ENCODE measurements at regions not wholly inside any gene's neighbourhood (a gene's known extent, or its start where the extent isn't known, plus 50 kb on each side); places are given as distances from the start of the nearest gene placed in this dataset.

- Mint-ChIP-seq H3K4me3 (no peak overlapping the region), H3K4me1 (peaks cover 5 to 6% of the 10 kb centered on the region in 2 donors), H3K9me3 (no peaks in the 10 kb centered on the region), H3K27me3 (ENCODE audit: low read depth in 2 of 2) (peaks cover 14 to 29% of the 10 kb centered on the region in 2 donors), H3K27ac (no peak overlapping the region), H3K36me3 (peaks cover 8% of the 10 kb centered on the region)
- intact Hi-C loops (cut with micrococcal nuclease), result no loop called here
- H3K4me1 ChIP-seq (ENCODE audit: control insufficient read depth, insufficient read depth, low read length), result no peaks in the 10 kb centered on the region
- H3K4me3 ChIP-seq (ENCODE audit: low read length), result no peak overlapping the region
- no peaks in the 10 kb centered on the region for H3K36me3 ChIP-seq (ENCODE audit: control insufficient read depth, insufficient read depth, low read length)
- TF ChIP-seq CTCF (IDR thresholded peaks at IDR 0.05), result no peak
- H3K9me3 ChIP-seq (ENCODE audit: control insufficient read depth, insufficient read depth, low read length), result no peaks in the 10 kb centered on the region
- 94% methylated on average over 2 of the region's 2 CpGs for WGBS (ENCODE audit: insufficient coverage)
- DNase-seq, result no peak
- H3K27me3 ChIP-seq (ENCODE audit: control insufficient read depth, insufficient read depth, low read length), result peaks cover 3% of the 10 kb centered on the region
- no peak for ATAC-seq
- H3K27ac ChIP-seq (ENCODE audit: low read length), result no peak overlapping the region
Measured at GRCh38 chr2:38212312-38212711, 136.4 kb upstream of the CYP1B1 start.

GRCh38 chr2:38207168-38207567 is 131.2 kb upstream of the CYP1B1 start:
- Mint-ChIP-seq H3K9me3 (no peaks in the 10 kb centered on the region), H3K36me3 (peaks cover 8% of the 10 kb centered on the region), H3K27ac (no peak overlapping the region), H3K27me3 (ENCODE audit: low read depth in 2 of 2) (peaks cover 31 to 79% of the 10 kb centered on the region in 2 donors), H3K4me1 (no peaks in the 10 kb centered on the region), H3K4me3 (no peak overlapping the region)
- WGBS (ENCODE audit: insufficient coverage), result no CpG with 5 or more reads among the region's 1 CpG
- intact Hi-C loops (cut with micrococcal nuclease), result no loop called here
- TF ChIP-seq CTCF (IDR thresholded peaks at IDR 0.05), result no peak
- ATAC-seq, result no peak
- Histone ChIP-seq H3K27me3 (ENCODE audit: control insufficient read depth, insufficient read depth, low read length) (no peaks in the 10 kb centered on the region), H3K27ac (ENCODE audit: low read length) (no peak overlapping the region), H3K36me3 (ENCODE audit: control insufficient read depth, insufficient read depth, low read length) (no peaks in the 10 kb centered on the region), H3K4me1 (ENCODE audit: control insufficient read depth, insufficient read depth, low read length) (no peaks in the 10 kb centered on the region), H3K4me3 (ENCODE audit: low read length) (no peak overlapping the region), H3K9me3 (ENCODE audit: control insufficient read depth, insufficient read depth, low read length) (no peaks in the 10 kb centered on the region)
- no peak for DNase-seq

GRCh38 chr2:38203446-38203810 is 127.5 kb upstream of the CYP1B1 start:
- no peak for TF ChIP-seq CTCF (IDR thresholded peaks at IDR 0.05)
- Histone ChIP-seq H3K9me3 (ENCODE audit: control insufficient read depth, insufficient read depth, low read length) (no peaks in the 10 kb centered on the region), H3K4me3 (ENCODE audit: low read length) (no peak overlapping the region), H3K4me1 (ENCODE audit: control insufficient read depth, insufficient read depth, low read length) (no peaks in the 10 kb centered on the region), H3K27me3 (ENCODE audit: control insufficient read depth, insufficient read depth, low read length) (peaks cover 3% of the 10 kb centered on the region), H3K36me3 (ENCODE audit: control insufficient read depth, insufficient read depth, low read length) (no peaks in the 10 kb centered on the region), H3K27ac (ENCODE audit: low read length) (no peak overlapping the region)
- Mint-ChIP-seq H3K4me1 (no peaks in the 10 kb centered on the region), H3K4me3 (no peak overlapping the region), H3K27me3 (ENCODE audit: low read depth in 2 of 2) (peaks cover 50 to 94% of the 10 kb centered on the region in 2 donors), H3K9me3 (no peaks in the 10 kb centered on the region), H3K36me3 (no peaks in the 10 kb centered on the region), H3K27ac (no peak overlapping the region)
- ATAC-seq (no peak), DNase-seq (no peak)
- 95% methylated on average over 9 of the region's 9 CpGs for WGBS (ENCODE audit: insufficient coverage)
- intact Hi-C loops (cut with micrococcal nuclease), result no loop called here

- Mint-ChIP-seq H3K4me3 (no peak overlapping the region), H3K27me3 (ENCODE audit: low read depth in 2 of 2) (peaks cover 45 to 94% of the 10 kb centered on the region in 2 donors), H3K27ac (no peak overlapping the region), H3K4me1 (no peaks in the 10 kb centered on the region), H3K9me3 (no peaks in the 10 kb centered on the region), H3K36me3 (no peaks in the 10 kb centered on the region)
- Histone ChIP-seq H3K4me3 (ENCODE audit: low read length) (no peak overlapping the region), H3K27ac (ENCODE audit: low read length) (no peak overlapping the region), H3K27me3 (ENCODE audit: control insufficient read depth, insufficient read depth, low read length) (peaks cover 3% of the 10 kb centered on the region), H3K9me3 (ENCODE audit: control insufficient read depth, insufficient read depth, low read length) (no peaks in the 10 kb centered on the region), H3K36me3 (ENCODE audit: control insufficient read depth, insufficient read depth, low read length) (no peaks in the 10 kb centered on the region), H3K4me1 (ENCODE audit: control insufficient read depth, insufficient read depth, low read length) (no peaks in the 10 kb centered on the region)
- ATAC-seq, result no peak
- intact Hi-C loops (cut with micrococcal nuclease), result no loop called here
- no peak for DNase-seq
- no peak for TF ChIP-seq CTCF (IDR thresholded peaks at IDR 0.05)
- 76% methylated on average over 14 of the region's 14 CpGs for WGBS (ENCODE audit: insufficient coverage)
Measured at GRCh38 chr2:38202713-38203445, 126.9 kb upstream of the CYP1B1 start.

Data from natural killer cell (primary cell).